GM12878 (cell line): ENCODE measurements at regions not wholly inside any gene's neighbourhood (a gene's known extent, or its start where the extent isn't known, plus 50 kb on each side); places are given as distances from the start of the nearest gene placed in this dataset.

Experiments used
- ASH2L ChIP-seq: fragments of 300-600, 200-600 bp; sonication (generic); IDR thresholded peaks from 2 replicates; pipeline ENCODE4 v1.6.1; 2017; ENCODE audit warnings: low read depth, mild to moderate bottlenecking, borderline replicate concordance
- ATF2 ChIP-seq: IDR thresholded peaks from 2 replicates; pipeline ENCODE4 v1.6.1; 2012; ENCODE audit warnings: low read length, inconsistent platforms
- BCLAF1 ChIP-seq: fragments of 450-650 bp; IDR thresholded peaks from 2 replicates; pipeline ENCODE4 v1.6.1; 2017; ENCODE audit warnings: antibody characterized with exemption, mild to moderate bottlenecking, moderate library complexity
- CBFB ChIP-seq: IDR thresholded peaks from 2 replicates; pipeline ENCODE4 v1.6.1; 2016; ENCODE audit warnings: antibody characterized with exemption, low read depth
- CBX5 ChIP-seq: sonication (generic); IDR thresholded peaks from 2 replicates; pipeline ENCODE4 v1.6.1; 2016; ENCODE audit warnings: low read depth, moderate library complexity, mild to moderate bottlenecking, inconsistent platforms
- FOXK2 ChIP-seq: fragments of 450-650 bp; IDR thresholded peaks from 2 replicates; pipeline ENCODE4 v1.6.1; 2017; ENCODE audit warnings: mild to moderate bottlenecking, moderate library complexity
- HCFC1 ChIP-seq: fragments of 150-350 bp; IDR thresholded peaks from 2 replicates; pipeline ENCODE4 v1.6.1; 2014; ENCODE audit warnings: low read length
- IKZF2 ChIP-seq, 2 experiments: fragments of 450-650 bp; IDR thresholded peaks; 2 replicates each; pipeline ENCODE4 v1.6.1; 2017; ENCODE audit warnings: mild to moderate bottlenecking in 2 of 2, moderate library complexity in 2 of 2
- MLLT1 ChIP-seq: fragments of 450-650 bp; IDR thresholded peaks from 2 replicates; pipeline ENCODE4 v1.6.1; 2016; ENCODE audit warnings: mild to moderate bottlenecking
- MYB ChIP-seq: fragments of 150-350 bp; IDR thresholded peaks from 2 replicates; pipeline ENCODE4 v1.6.1; 2014; ENCODE audit warnings: mild to moderate bottlenecking, low read depth, low read length, borderline replicate concordance
- NFXL1 ChIP-seq: fragments of 450-650 bp; IDR thresholded peaks from 2 replicates; pipeline ENCODE4 v1.6.1; 2017; ENCODE audit warnings: antibody characterized with exemption, mild to moderate bottlenecking, borderline replicate concordance
- PBX3 ChIP-seq: IDR thresholded peaks from 2 replicates; pipeline ENCODE4 v1.6.1; 2011; ENCODE audit warnings: mild to moderate bottlenecking, low read depth, low read length, moderate library complexity; ENCODE audit not compliant: insufficient replicate concordance
- PRDM15 ChIP-seq: fragments of 450-650 bp; formaldehyde crosslinking; IDR thresholded peaks from 2 replicates; pipeline ENCODE4 v1.4.0; 2020; ENCODE audit warnings: mild to moderate bottlenecking, moderate library complexity
- RELA ChIP-seq: fragments of 450-650 bp; IDR thresholded peaks from 2 replicates; pipeline ENCODE4 v1.8.0; 2014; ENCODE audit warnings: borderline replicate concordance; ENCODE audit not compliant: partially characterized antibody
- ZBED1 ChIP-seq: IDR thresholded peaks from 2 replicates; pipeline ENCODE4 v1.6.1; 2016; ENCODE audit warnings: borderline replicate concordance
- ZNF592 ChIP-seq: fragments of 450-650 bp; IDR thresholded peaks from 2 replicates; pipeline ENCODE4 v1.6.1; 2017; ENCODE audit warnings: mild to moderate bottlenecking, moderate library complexity

GRCh38 chr2:181128199-181128598 lies 147.8 kb downstream of the UBE2E3 start (continued):
- TF ChIP-seq BCLAF1 (no peak), ZNF592 (no peak), CBFB (no peak), IKZF2 (IDR thresholded peaks at IDR 0.05) (peak; percentile 72 to 87), ASH2L (no peak), HCFC1 (no peak), CBX5 (0 out of 2 replicates have a peak, but pooled peaks have one; percentile 62), RELA (no peak), PBX3 (no peak), MLLT1 (no peak), FOXK2 (no peak), ATF2 (peak; percentile 98), PRDM15 (CRISPR knock-in tag) (no peak), MYB (no peak), NFXL1 (no peak), ZBED1 (peak; percentile 87)
